ENCODE measurements at regions not wholly inside any gene's neighbourhood (a gene's known extent, or its start where the extent isn't known, plus 50 kb on each side); places are given as distances from the start of the nearest gene placed in this dataset.

- no peak for TF ChIP-seq ZNF274 (IDR thresholded peaks at IDR 0.05; ENCODE audit: borderline replicate concordance, extremely low read depth, low read length)
- TF ChIP-seq TBP (IDR thresholded peaks at IDR 0.05; ENCODE audit: low read depth, low read length) = no peak
- TF ChIP-seq RXRA (IDR thresholded peaks at IDR 0.05; ENCODE audit: insufficient read depth, low read depth, low read length) = no peak
- TF ChIP-seq TEAD4 (IDR thresholded peaks at IDR 0.05; ENCODE audit: low read depth, low read length) = no peak
- no peak for TF ChIP-seq USF2 (IDR thresholded peaks at IDR 0.05; ENCODE audit: low read length)
- no peak for TF ChIP-seq CREB1 (IDR thresholded peaks at IDR 0.05)
- no peak for TF ChIP-seq EGR1 (IDR thresholded peaks at IDR 0.05; ENCODE audit: borderline replicate concordance, low read depth, low read length)
- no peak for TF ChIP-seq RFX5 (IDR thresholded peaks at IDR 0.05; ENCODE audit: borderline replicate concordance, low read depth, low read length)
- no peak for TF ChIP-seq MAX (IDR thresholded peaks at IDR 0.05)
- H3K4me1 ChIP-seq (replicated peaks in 1 of 4; ENCODE audit: control insufficient read depth in 3 of 4, insufficient read depth in 4 of 4, low read length in 3 of 4) = no peaks in the 10 kb centered on the region; a peak in 1 of 7 replicates
- no peak overlapping the region for H3K56ac ChIP-seq (replicated peaks; ENCODE audit: insufficient read length, low read depth, low read length)
- no peaks in the 10 kb centered on the region for H4K20me1 ChIP-seq (replicated peaks in 1 of 2; ENCODE audit: control insufficient read depth in 1 of 2, insufficient read depth in 2 of 2, low read length in 2 of 2)
- H3K9me3 ChIP-seq (ENCODE audit: insufficient read depth in 2 of 2, low read depth in 1 of 2, low read length in 1 of 2) = no peaks in the 10 kb centered on the region
- no peak overlapping the region for H2BK12ac ChIP-seq (ENCODE audit: low read depth, low read length)
- no peaks in the 10 kb centered on the region for H3K79me2 ChIP-seq (ENCODE audit: control insufficient read depth in 1 of 2, insufficient read depth in 2 of 2, low read length in 2 of 2)
- no peak overlapping the region for H4K8ac ChIP-seq (ENCODE audit: extremely low read depth, insufficient read depth, low read length)
- H3K36me3 ChIP-seq (ENCODE audit: control insufficient read depth in 2 of 4, insufficient read depth in 4 of 4, low read length in 3 of 4) = no peaks in the 10 kb centered on the region
- H3K79me1 ChIP-seq (ENCODE audit: low read depth, low read length) = no peaks in the 10 kb centered on the region
- CTCF ChIA-PET (ENCODE audit: partially characterized antibody) = no interaction called here
- H2BK20ac ChIP-seq (ENCODE audit: low read length) = no peak overlapping the region
- H2BK5ac ChIP-seq (ENCODE audit: low read depth, low read length) = no peak overlapping the region
- no peak overlapping the region for H3K14ac ChIP-seq (ENCODE audit: insufficient read length)
- H2AK5ac ChIP-seq (ENCODE audit: low read depth, low read length) = no peak overlapping the region
- FAIRE-seq (no peak), DNase-seq (ENCODE audit: low read depth in 1 of 2, low spot score in 2 of 2) (no peak)
- POLR2A ChIA-PET (ENCODE audit: partially characterized antibody) = no interaction called here
- H3K4ac ChIP-seq (replicated peaks; ENCODE audit: insufficient read length, low read depth, low read length) = no peak overlapping the region
- no peak overlapping the region for H4K5ac ChIP-seq (ENCODE audit: insufficient read length, low read depth, low read length)
- no peak overlapping the region for H2BK120ac ChIP-seq (replicated peaks; ENCODE audit: low read depth, low read length)
- no peak overlapping the region for H3K23ac ChIP-seq (ENCODE audit: insufficient read length)
- no peak overlapping the region for H3K27ac ChIP-seq (ENCODE audit: low read depth, low read length)
- H2BK15ac ChIP-seq (ENCODE audit: low read length) = no peak overlapping the region
- no peak overlapping the region for H2AFZ ChIP-seq (ENCODE audit: low read length)
- no peak overlapping the region for H3K4me2 ChIP-seq (ENCODE audit: insufficient read depth in 1 of 2, low read depth in 2 of 2, low read length in 2 of 2)
- H3K4me3 ChIP-seq (ENCODE audit: extremely low read depth in 1 of 4, insufficient read depth in 2 of 4, low read depth in 3 of 4, low read length in 4 of 4) = no peak overlapping the region
- WGBS, 2 experiments (ENCODE audit: extremely low coverage in 1 of 2, insufficient coverage in 1 of 2, insufficient read length in 1 of 2, insufficient replicate concordance in 2 of 2, low coverage in 1 of 2, low lambda C conversion rate in 2 of 2, missing lambda C conversion rate in 1 of 2) = 72 to 100% methylated on average over 1 to 3 of the region's 3 CpGs
- no peak overlapping the region for H4K91ac ChIP-seq (replicated peaks; ENCODE audit: insufficient read length, low read length)
- H3K9ac ChIP-seq (replicated peaks in 1 of 4; ENCODE audit: extremely low read depth in 1 of 4, low read depth in 3 of 4, low read length in 3 of 4) = no peak overlapping the region
- no peak overlapping the region for H3K18ac ChIP-seq (ENCODE audit: extremely low read depth, low read length)
- no peaks in the 10 kb centered on the region for H3K23me2 ChIP-seq (ENCODE audit: low read depth, low read length)
- no peaks in the 10 kb centered on the region for H3K27me3 ChIP-seq (replicated peaks in 1 of 4; ENCODE audit: control insufficient read depth in 3 of 4, extremely low read depth in 1 of 4, insufficient read depth in 3 of 4, low read length in 3 of 4)
Observed at GRCh38 chr9:78596346-78596745, 299.4 kb downstream of the PSAT1 start.
